Mucosa of descending colon (tissue), 3 donors: ENCODE measurements at regions not wholly inside any gene's neighbourhood (a gene's known extent, or its start where the extent isn't known, plus 50 kb on each side); places are given as distances from the start of the nearest gene placed in this dataset.

Experiments used
- ATAC-seq: fragments of 200-7000 bp; cut with Tn5 transposase; one replicate; pipeline ENCODE4 v1.9.1; 2020; ENCODE audit warnings: mild to moderate bottlenecking, moderate library complexity
- DNase-seq, 3 donors: peaks; one replicate each; pipeline ENCODE4 v3.0.0-alpha.2; 2020
- H3K36me3 ChIP-seq: fragments of 200-600 bp; one replicate; pipeline ENCODE4 v1.8.0; 2021; ENCODE audit warnings: low read depth, mild to moderate bottlenecking
- H3K4me1 ChIP-seq: fragments of 200-600 bp; one replicate; pipeline ENCODE4 v1.8.0; 2021; ENCODE audit warnings: low read depth, mild to moderate bottlenecking
- H3K4me3 ChIP-seq: fragments of 200-600 bp; one replicate; pipeline ENCODE4 v1.8.0; 2021; ENCODE audit warnings: mild to moderate bottlenecking
- H3K9me3 ChIP-seq: fragments of 200-600 bp; one replicate; pipeline ENCODE4 v1.8.0; 2021; ENCODE audit warnings: mild to moderate bottlenecking
- intact Hi-C, 2 donors: fragments of 100-400 bp; cut with DNase I in 1 of 2; cut with micrococcal nuclease in 1 of 2; formaldehyde crosslinking; loops; one replicate each; pipeline versions ENCODE4 v1.11.0 to v1.11.1; 2022; cut with DNase I, micrococcal nuclease
- TF ChIP-seq, protein P1 (sequence below): fragments of 200-600 bp; IDR thresholded peaks from one replicate; pipeline ENCODE4 v1.8.0; 2022; ENCODE audit warnings: antibody characterized with exemption, mild to moderate bottlenecking
- donor health status: DM: no; HTN: no; CAD: no; lungs with moderate emphysema.
- donor health status: DM: no; HTN: no; CAD: no.
- donor health status: DM: no; HTN: yes; CAD: no.

DNA sequence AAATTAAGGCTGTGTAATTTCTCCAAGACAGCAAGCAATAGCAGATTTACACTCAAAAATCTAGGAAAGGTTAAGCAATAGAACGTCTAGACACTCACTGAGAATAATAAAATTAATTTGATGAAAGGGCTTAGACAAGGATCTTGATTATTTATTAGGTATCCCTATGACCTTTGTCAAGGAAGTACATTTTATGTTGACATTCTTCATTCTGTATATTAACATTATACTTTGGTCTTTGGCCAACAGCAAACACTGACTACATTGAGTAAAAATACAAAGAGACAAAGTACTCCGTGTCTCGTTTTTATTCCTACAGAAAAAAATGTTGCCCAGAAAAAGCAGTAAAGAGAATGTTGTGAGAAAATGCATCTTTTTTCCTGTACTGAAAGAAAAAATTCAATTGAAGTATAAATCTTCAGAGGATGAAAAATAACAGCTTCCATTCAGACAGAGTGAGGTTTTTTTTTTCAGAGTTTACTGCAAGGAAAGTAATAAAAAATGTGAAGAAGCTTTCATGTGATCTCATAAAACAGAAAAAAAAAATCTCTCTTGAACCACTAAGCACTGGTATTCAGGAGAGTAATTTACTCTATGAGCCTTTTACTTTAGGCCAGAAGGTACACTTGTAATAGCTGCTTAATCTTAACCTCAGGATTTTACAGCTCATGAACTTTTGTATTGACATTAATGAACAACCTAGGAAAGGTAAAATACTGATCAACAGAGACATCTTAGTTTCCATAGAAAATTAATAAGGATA is 605.0 kb downstream of the FSCB start:
- Histone ChIP-seq H3K4me3 (no peak overlapping the region), H3K4me1 (no peaks in the 10 kb centered on the region), H3K36me3 (no peaks in the 10 kb centered on the region), H3K9me3 (no peaks in the 10 kb centered on the region)
- TF ChIP-seq, protein P1, sequence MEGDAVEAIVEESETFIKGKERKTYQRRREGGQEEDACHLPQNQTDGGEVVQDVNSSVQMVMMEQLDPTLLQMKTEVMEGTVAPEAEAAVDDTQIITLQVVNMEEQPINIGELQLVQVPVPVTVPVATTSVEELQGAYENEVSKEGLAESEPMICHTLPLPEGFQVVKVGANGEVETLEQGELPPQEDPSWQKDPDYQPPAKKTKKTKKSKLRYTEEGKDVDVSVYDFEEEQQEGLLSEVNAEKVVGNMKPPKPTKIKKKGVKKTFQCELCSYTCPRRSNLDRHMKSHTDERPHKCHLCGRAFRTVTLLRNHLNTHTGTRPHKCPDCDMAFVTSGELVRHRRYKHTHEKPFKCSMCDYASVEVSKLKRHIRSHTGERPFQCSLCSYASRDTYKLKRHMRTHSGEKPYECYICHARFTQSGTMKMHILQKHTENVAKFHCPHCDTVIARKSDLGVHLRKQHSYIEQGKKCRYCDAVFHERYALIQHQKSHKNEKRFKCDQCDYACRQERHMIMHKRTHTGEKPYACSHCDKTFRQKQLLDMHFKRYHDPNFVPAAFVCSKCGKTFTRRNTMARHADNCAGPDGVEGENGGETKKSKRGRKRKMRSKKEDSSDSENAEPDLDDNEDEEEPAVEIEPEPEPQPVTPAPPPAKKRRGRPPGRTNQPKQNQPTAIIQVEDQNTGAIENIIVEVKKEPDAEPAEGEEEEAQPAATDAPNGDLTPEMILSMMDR = no peak
- ATAC-seq = peak; percentile 34
- intact Hi-C loops = no loop called here
- DNase-seq = no peak

DNA sequence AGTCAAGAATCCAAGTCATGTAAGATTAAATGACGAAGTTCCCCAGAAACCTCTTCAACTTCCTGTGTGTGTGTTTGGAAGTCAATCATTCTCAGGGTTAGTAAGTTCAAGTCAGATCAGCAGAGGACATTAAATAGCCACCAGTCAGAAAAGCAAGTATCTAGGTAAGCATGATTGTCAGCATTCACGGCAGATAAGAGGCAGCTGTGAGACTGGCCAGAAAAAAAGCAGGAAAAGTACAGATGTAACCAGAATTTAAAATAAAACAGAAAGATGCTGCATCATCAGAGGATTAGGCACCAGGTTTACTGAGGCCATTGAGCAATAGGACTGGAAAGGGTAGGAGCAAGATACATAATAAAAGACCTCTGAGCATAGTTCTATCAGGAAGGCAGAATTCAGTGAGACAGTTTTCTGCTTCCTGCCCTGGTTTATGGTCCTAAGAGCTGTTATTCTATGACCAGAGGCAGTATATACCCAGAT is 606.9 kb downstream of the FSCB start:
- peak; percentile 88 for ATAC-seq
- H3K9me3 ChIP-seq = no peaks in the 10 kb centered on the region
- no peaks in the 10 kb centered on the region for H3K4me1 ChIP-seq
- no peak overlapping the region for H3K4me3 ChIP-seq
- H3K36me3 ChIP-seq = no peaks in the 10 kb centered on the region
- intact Hi-C loops = no loop called here
- TF ChIP-seq, protein P1 = no peak
- no peak for DNase-seq

DNA sequence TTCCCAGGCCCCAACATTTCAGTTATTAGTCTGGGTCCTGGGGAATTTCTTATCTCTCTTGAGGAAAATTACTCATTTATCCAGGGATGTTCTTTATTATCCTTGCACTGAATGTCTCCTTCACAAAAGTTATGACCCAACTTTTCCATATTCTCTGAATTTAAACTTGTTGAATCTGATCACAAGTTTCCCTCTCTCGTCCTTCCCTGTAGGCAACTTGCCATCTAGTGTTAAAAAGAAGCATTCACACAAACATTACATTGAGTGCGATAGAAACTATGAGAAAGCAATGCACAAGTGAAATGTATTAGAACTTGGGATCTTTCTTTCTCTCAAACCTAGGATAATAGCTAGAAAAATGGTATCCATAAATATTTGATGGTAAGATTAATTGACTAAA is 608.4 kb downstream of the FSCB start:
- TF ChIP-seq, protein P1 = no peak
- ATAC-seq = no peak

DNA sequence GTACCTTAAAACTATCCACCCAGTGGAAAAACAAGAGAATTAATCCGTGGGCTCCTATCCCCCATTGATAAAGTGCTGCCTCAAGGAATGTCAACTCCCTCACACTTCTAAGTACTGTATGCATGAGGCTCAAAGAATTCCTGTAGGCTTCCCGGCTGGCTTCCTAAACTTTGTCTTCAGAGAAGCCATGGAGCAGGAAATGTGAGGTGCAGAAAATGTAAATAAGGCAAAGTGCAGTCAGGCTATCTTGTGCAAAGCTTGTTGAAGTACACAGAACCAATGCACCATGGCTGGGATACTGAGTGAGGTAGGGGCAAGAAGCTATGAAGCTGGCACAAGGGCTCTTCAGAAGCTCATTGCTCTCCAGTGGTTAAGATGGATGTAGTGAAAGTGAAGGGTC is 611.0 kb downstream of the FSCB start:
- intact Hi-C loops = no loop called here
- DNase-seq (no peak), ATAC-seq (peak; percentile 18)
- Histone ChIP-seq H3K4me1 (no peaks in the 10 kb centered on the region), H3K9me3 (no peaks in the 10 kb centered on the region), H3K36me3 (no peaks in the 10 kb centered on the region), H3K4me3 (no peak overlapping the region)
- TF ChIP-seq, protein P1 = no peak

More for the DNA sequence above, 608.4 kb downstream of the FSCB start:
- DNase-seq = no peak
- intact Hi-C loops = no loop called here
- Histone ChIP-seq H3K9me3 (no peaks in the 10 kb centered on the region), H3K4me1 (no peaks in the 10 kb centered on the region), H3K36me3 (no peaks in the 10 kb centered on the region), H3K4me3 (no peak overlapping the region)

DNA sequence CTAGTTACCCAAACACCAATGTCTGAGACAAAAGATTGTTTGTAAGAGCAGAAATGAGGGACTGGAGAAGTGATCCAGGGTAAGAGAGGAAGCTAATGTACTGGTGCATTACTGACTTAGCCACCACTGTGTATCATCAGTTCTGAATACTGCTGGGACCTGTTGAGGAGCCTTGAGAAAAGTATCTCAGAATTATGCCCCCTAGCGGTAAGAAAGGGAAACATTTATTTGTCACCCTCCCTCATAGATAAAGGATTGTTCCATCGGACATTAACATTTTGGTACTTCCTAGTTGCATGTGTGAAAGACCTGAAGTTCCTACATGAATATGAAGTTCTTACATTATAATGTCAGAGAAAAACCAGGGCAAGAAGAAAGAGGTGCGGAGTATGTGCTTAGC is 612.5 kb downstream of the FSCB start:
- Histone ChIP-seq H3K4me3 (no peak overlapping the region), H3K9me3 (no peaks in the 10 kb centered on the region), H3K4me1 (no peaks in the 10 kb centered on the region), H3K36me3 (no peaks in the 10 kb centered on the region)
- intact Hi-C loops = no loop called here
- ATAC-seq (peak; percentile 41), DNase-seq (no peak)
- TF ChIP-seq, protein P1 = peak; percentile 20
